Fibroblast of pulmonary artery (primary cell): ENCODE measurements at regions not wholly inside any gene's neighbourhood (a gene's known extent, or its start where the extent isn't known, plus 50 kb on each side); places are given as distances from the start of the nearest gene placed in this dataset.

Experiments used
- DNase-seq: peaks from one replicate; pipeline ENCODE4 v3.0.0-alpha.2; 2010; ENCODE audit warnings: low read depth
- H3K4me3 ChIP-seq: replicated peaks from 2 replicates; pipeline ENCODE4 v1.5.1; 2011; ENCODE audit warnings: low read depth, mild to moderate bottlenecking, control low read depth, low read length, moderate library complexity
- CTCF ChIP-seq: IDR thresholded peaks from 2 replicates; pipeline ENCODE4 v1.5.1; 2011; ENCODE audit warnings: mild to moderate bottlenecking, control low read depth, low read length, inconsistent platforms; ENCODE audit errors: missing control alignments

GRCh38 chr12:111202237-111202915 lies 166.5 kb downstream of the PHETA1 start:
- no peak overlapping the region for H3K4me3 ChIP-seq
- no peak for TF ChIP-seq CTCF
- no peak for DNase-seq

GRCh38 chr12:111201495-111202236 lies 167.2 kb downstream of the PHETA1 start:
- no peak for TF ChIP-seq CTCF
- H3K4me3 ChIP-seq, result no peak overlapping the region
- DNase-seq, result no peak

GRCh38 chr12:111201036-111201435 lies 167.9 kb downstream of the PHETA1 start:
- no peak for DNase-seq
- no peak overlapping the region for H3K4me3 ChIP-seq
- no peak for TF ChIP-seq CTCF

- no peak for DNase-seq
- TF ChIP-seq CTCF, result no peak
- no peak overlapping the region for H3K4me3 ChIP-seq
These were observed 171.4 kb downstream of the PHETA1 start for GRCh38 chr12:111197376-111197944.

GRCh38 chr12:111196532-111196931 lies 172.4 kb downstream of the PHETA1 start:
- no peak overlapping the region for H3K4me3 ChIP-seq
- DNase-seq, result no peak
- no peak for TF ChIP-seq CTCF

GRCh38 chr12:111195316-111195715 lies 173.6 kb downstream of the PHETA1 start:
- DNase-seq, result no peak

More at GRCh38 chr12:111195316-111195715, 173.6 kb downstream of the PHETA1 start:
- TF ChIP-seq CTCF, result no peak
- no peak overlapping the region for H3K4me3 ChIP-seq
